SIG-M5 (cell line): ENCODE measurements at regions not wholly inside any gene's neighbourhood (a gene's known extent, or its start where the extent isn't known, plus 50 kb on each side); places are given as distances from the start of the nearest gene placed in this dataset.

ENCODE experiments used
- DNase-seq: peaks from one replicate; lab custom pipeline; 2025; lab: John Stamatoyannopoulos, UW

GRCh38 chr5:73395256-73395655 is 53.3 kb downstream of the FOXD1 start:
- no peak for DNase-seq

GRCh38 chr5:73394610-73395009 is 54.0 kb downstream of the FOXD1 start:
- DNase-seq, result no peak

- no peak for DNase-seq
Measured at GRCh38 chr5:73393611-73394489, 54.7 kb downstream of the FOXD1 start.

GRCh38 chr5:73392775-73393174 is 55.8 kb downstream of the FOXD1 start:
- DNase-seq, result no peak

GRCh38 chr5:73391441-73391881 is 57.1 kb downstream of the FOXD1 start:
- no peak for DNase-seq

- no peak for DNase-seq
Measured at GRCh38 chr5:73390972-73391371, 57.6 kb downstream of the FOXD1 start.

DNA sequence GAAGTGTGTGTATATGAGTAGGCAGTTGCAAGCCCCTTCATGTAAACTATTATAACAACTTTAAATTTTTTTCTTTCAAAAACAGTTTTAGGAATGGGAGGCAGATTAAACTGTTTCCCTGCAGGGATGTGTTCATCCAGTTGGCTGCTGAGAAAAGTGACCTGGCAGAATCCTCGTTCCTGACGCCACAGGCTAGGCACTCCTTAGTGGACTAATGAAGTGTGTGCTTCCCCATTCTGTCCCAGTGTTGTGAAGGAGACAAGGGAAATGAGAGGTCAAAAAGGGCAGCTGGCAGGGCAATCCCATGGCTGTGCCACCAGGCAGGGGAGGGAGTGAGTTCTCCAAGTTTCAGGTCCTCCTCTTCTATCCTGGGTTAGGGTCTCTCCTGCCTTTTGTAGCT is 59.8 kb downstream of the FOXD1 start:
- no peak for DNase-seq

DNA sequence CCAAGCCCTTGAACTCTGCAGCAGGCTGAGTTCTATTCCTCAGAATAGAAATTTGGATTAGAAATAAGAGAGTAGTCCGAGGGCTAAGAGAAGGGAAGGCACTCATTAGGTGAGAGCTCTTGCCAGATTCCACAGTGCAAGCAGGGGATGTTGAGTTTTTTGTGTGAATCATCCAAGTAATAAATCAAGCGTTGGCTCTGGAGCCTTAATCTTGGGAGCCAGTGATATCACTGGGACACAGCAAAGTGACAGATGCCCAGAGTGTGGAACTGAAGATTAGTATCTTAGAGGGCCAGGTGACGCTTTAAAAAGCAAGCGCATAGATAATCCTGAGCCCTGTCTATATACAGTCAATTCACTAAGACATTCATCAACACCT is 60.3 kb downstream of the FOXD1 start:
- DNase-seq, result no peak

- DNase-seq, result no peak
Measured at GRCh38 chr5:73387601-73388305, 60.8 kb downstream of the FOXD1 start.

GRCh38 chr5:73387149-73387591 is 61.4 kb downstream of the FOXD1 start:
- DNase-seq, result no peak

GRCh38 chr5:73384861-73385260 is 63.7 kb downstream of the FOXD1 start:
- DNase-seq, result no peak

GRCh38 chr5:73382401-73382740 is 66.2 kb downstream of the FOXD1 start:
- no peak for DNase-seq

- DNase-seq, result no peak
Measured at GRCh38 chr5:73381590-73382400, 66.8 kb downstream of the FOXD1 start.

DNA sequence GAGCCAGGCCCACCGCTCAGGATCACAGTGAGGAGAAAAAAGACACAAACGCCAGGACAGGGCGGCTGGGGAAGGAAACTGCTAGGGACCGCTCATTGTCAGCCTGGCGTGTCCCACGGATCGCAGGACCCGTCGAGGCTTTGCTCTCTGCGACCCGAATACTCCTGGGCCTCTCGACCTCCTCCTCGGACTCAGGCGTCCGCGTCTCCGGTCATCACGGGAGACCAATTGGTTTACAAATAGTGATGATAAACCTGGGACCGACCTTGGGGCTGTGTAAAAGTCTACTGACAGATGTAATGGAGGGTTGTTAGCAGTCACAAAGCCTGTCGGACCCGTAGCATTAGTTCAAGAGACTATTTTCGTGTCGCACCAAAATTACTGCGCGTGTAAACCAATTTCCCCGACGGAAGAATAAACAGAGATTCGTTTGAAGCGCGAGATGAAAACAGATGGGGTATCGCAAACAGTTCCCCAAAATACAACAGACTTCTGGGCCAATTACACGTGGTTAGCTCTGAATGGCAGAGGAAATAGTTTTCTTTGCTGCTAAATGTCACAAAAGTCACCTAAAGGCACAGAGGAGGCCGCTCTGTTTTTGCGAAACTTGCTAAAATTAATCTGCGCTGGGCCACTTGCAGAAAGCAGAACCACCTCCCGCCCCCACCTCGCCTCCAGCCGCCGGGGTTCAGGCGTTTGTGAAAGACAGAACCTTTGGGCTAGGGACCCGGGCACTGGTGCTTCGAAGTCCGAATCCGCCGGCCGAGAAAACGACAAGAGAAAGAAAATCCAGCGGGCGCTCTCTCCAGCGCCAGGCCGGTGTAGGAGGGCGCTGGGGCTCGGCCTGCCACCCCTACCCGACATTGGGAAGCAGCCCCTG is 67.6 kb downstream of the FOXD1 start:
- no peak for DNase-seq

- DNase-seq, result no peak
Measured at GRCh38 chr5:73380041-73380440, 68.5 kb downstream of the FOXD1 start.

DNA sequence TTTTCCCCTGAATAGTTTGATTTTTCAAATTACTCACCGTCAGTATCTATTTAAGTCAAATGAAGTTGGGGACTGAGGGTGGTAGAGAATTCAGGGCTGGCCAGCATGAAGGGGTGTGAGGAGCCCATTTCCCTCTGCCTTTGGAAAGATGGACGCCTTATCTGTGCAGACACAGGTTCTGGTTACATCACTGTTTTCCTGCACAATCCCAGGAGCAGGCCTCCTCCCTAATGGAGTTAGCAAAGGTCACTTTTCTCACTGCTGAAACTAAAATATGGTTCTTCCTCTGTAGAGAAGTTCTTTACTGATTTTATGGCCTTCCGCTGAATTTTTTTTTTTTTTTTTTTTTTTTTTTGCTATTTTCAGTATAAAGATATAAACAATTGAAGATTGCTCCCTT is 69.1 kb downstream of the FOXD1 start:
- no peak for DNase-seq

GRCh38 chr5:73378765-73379164 is 69.8 kb downstream of the FOXD1 start:
- DNase-seq, result no peak

GRCh38 chr5:73378070-73378469 is 70.5 kb downstream of the FOXD1 start:
- no peak for DNase-seq

GRCh38 chr5:73376618-73377170 is 71.9 kb downstream of the FOXD1 start:
- DNase-seq, result no peak

GRCh38 chr5:73375949-73376348 is 72.6 kb downstream of the FOXD1 start:
- DNase-seq, result no peak

DNA sequence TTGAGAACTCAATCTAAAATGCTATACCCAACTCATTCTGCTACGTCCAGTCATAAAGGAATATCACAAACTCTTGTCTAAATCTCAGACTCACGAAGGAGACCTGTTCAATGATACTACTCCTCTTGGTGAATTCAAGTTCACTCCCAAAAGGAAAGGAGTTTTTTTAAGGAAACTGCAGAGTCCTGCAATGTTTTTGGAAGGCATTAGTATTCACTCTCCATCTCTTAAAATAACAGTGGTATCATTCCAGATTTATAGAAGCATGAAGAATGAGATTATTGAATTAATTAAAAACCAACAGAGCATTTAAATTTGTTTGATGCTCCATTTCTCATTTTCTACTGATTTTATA is 73.4 kb downstream of the FOXD1 start:
- no peak for DNase-seq
